ENCODE measurements at regions not wholly inside any gene's neighbourhood (a gene's known extent, or its start where the extent isn't known, plus 50 kb on each side); places are given as distances from the start of the nearest gene placed in this dataset.

GRCh38 chr4:171710743-171711142 is 102.5 kb upstream of the GALNTL6 start:
- Histone ChIP-seq H3K36me3 (ENCODE audit: control insufficient read depth in 1 of 2, insufficient read depth in 2 of 2, low read length in 2 of 2) (no peaks in the 10 kb centered on the region), H3K4me1 (ENCODE audit: control insufficient read depth in 1 of 2, insufficient read depth in 2 of 2, low read length in 2 of 2) (no peaks in the 10 kb centered on the region), H3K27me3 (ENCODE audit: low read depth, low read length) (no peaks in the 10 kb centered on the region), H3K4me3 (ENCODE audit: low read depth in 1 of 2, low read length in 2 of 2) (no peak overlapping the region), H3K9me3 (ENCODE audit: control insufficient read depth in 1 of 2, low read length in 2 of 2) (no peaks in the 10 kb centered on the region), H3K27ac (ENCODE audit: low read length) (no peak overlapping the region)

GRCh38 chr4:171676555-171677215 is 136.5 kb upstream of the GALNTL6 start:
- Histone ChIP-seq H3K27me3 (ENCODE audit: low read depth, low read length) (no peaks in the 10 kb centered on the region), H3K9me3 (ENCODE audit: control insufficient read depth in 1 of 2, low read length in 2 of 2) (no peaks in the 10 kb centered on the region), H3K27ac (ENCODE audit: low read length) (no peak overlapping the region), H3K4me1 (ENCODE audit: control insufficient read depth in 1 of 2, insufficient read depth in 2 of 2, low read length in 2 of 2) (no peaks in the 10 kb centered on the region), H3K4me3 (ENCODE audit: low read depth in 1 of 2, low read length in 2 of 2) (no peak overlapping the region), H3K36me3 (ENCODE audit: control insufficient read depth in 1 of 2, insufficient read depth in 2 of 2, low read length in 2 of 2) (no peaks in the 10 kb centered on the region)

GRCh38 chr4:171674781-171675180 is 138.4 kb upstream of the GALNTL6 start:
- H3K27ac ChIP-seq (ENCODE audit: low read length) = no peak overlapping the region
- H3K4me1 ChIP-seq (ENCODE audit: control insufficient read depth in 1 of 2, insufficient read depth in 2 of 2, low read length in 2 of 2) = no peaks in the 10 kb centered on the region
- no peaks in the 10 kb centered on the region for H3K36me3 ChIP-seq (ENCODE audit: control insufficient read depth in 1 of 2, insufficient read depth in 2 of 2, low read length in 2 of 2)
- no peak overlapping the region for H3K4me3 ChIP-seq (ENCODE audit: low read depth in 1 of 2, low read length in 2 of 2)
- H3K27me3 ChIP-seq (ENCODE audit: low read depth, low read length) = no peaks in the 10 kb centered on the region
- H3K9me3 ChIP-seq (ENCODE audit: control insufficient read depth in 1 of 2, low read length in 2 of 2) = no peaks in the 10 kb centered on the region

GRCh38 chr4:171668403-171668802 is 144.8 kb upstream of the GALNTL6 start:
- Histone ChIP-seq H3K36me3 (ENCODE audit: control insufficient read depth in 1 of 2, insufficient read depth in 2 of 2, low read length in 2 of 2) (no peaks in the 10 kb centered on the region), H3K9me3 (ENCODE audit: control insufficient read depth in 1 of 2, low read length in 2 of 2) (no peaks in the 10 kb centered on the region), H3K4me1 (ENCODE audit: control insufficient read depth in 1 of 2, insufficient read depth in 2 of 2, low read length in 2 of 2) (no peaks in the 10 kb centered on the region), H3K27me3 (ENCODE audit: low read depth, low read length) (no peaks in the 10 kb centered on the region), H3K4me3 (ENCODE audit: low read depth in 1 of 2, low read length in 2 of 2) (no peak overlapping the region), H3K27ac (ENCODE audit: low read length) (no peak overlapping the region)

- Histone ChIP-seq H3K4me3 (ENCODE audit: low read depth in 1 of 2, low read length in 2 of 2) (no peak overlapping the region), H3K9me3 (ENCODE audit: control insufficient read depth in 1 of 2, low read length in 2 of 2) (no peaks in the 10 kb centered on the region), H3K27me3 (ENCODE audit: low read depth, low read length) (no peaks in the 10 kb centered on the region), H3K4me1 (ENCODE audit: control insufficient read depth in 1 of 2, insufficient read depth in 2 of 2, low read length in 2 of 2) (no peaks in the 10 kb centered on the region), H3K27ac (ENCODE audit: low read length) (no peak overlapping the region), H3K36me3 (ENCODE audit: control insufficient read depth in 1 of 2, insufficient read depth in 2 of 2, low read length in 2 of 2) (no peaks in the 10 kb centered on the region)
These were observed 145.3 kb upstream of the GALNTL6 start for GRCh38 chr4:171667906-171668305.

- Histone ChIP-seq H3K4me3 (ENCODE audit: low read depth in 1 of 2, low read length in 2 of 2) (no peak overlapping the region), H3K36me3 (ENCODE audit: control insufficient read depth in 1 of 2, insufficient read depth in 2 of 2, low read length in 2 of 2) (no peaks in the 10 kb centered on the region), H3K27me3 (ENCODE audit: low read depth, low read length) (no peaks in the 10 kb centered on the region), H3K27ac (ENCODE audit: low read length) (no peak overlapping the region), H3K4me1 (ENCODE audit: control insufficient read depth in 1 of 2, insufficient read depth in 2 of 2, low read length in 2 of 2) (no peaks in the 10 kb centered on the region), H3K9me3 (ENCODE audit: control insufficient read depth in 1 of 2, low read length in 2 of 2) (no peaks in the 10 kb centered on the region)
These were observed 162.1 kb upstream of the GALNTL6 start for GRCh38 chr4:171651071-171651470.

- Histone ChIP-seq H3K27me3 (ENCODE audit: low read depth, low read length) (no peaks in the 10 kb centered on the region), H3K4me1 (ENCODE audit: control insufficient read depth in 1 of 2, insufficient read depth in 2 of 2, low read length in 2 of 2) (no peaks in the 10 kb centered on the region), H3K4me3 (ENCODE audit: low read depth in 1 of 2, low read length in 2 of 2) (no peak overlapping the region), H3K9me3 (ENCODE audit: control insufficient read depth in 1 of 2, low read length in 2 of 2) (no peaks in the 10 kb centered on the region), H3K27ac (ENCODE audit: low read length) (no peak overlapping the region), H3K36me3 (ENCODE audit: control insufficient read depth in 1 of 2, insufficient read depth in 2 of 2, low read length in 2 of 2) (no peaks in the 10 kb centered on the region)
These were observed 162.7 kb upstream of the GALNTL6 start for GRCh38 chr4:171650543-171650942.

GRCh38 chr4:171648926-171649325 is 164.3 kb upstream of the GALNTL6 start:
- Histone ChIP-seq H3K4me3 (ENCODE audit: low read depth in 1 of 2, low read length in 2 of 2) (no peak overlapping the region), H3K27me3 (ENCODE audit: low read depth, low read length) (no peaks in the 10 kb centered on the region)

GRCh38 chr4:171646984-171647383 is 166.2 kb upstream of the GALNTL6 start:
- Histone ChIP-seq H3K4me1 (ENCODE audit: control insufficient read depth in 1 of 2, insufficient read depth in 2 of 2, low read length in 2 of 2) (no peaks in the 10 kb centered on the region), H3K27me3 (ENCODE audit: low read depth, low read length) (no peaks in the 10 kb centered on the region)

More at GRCh38 chr4:171648926-171649325, 164.3 kb upstream of the GALNTL6 start:
- Histone ChIP-seq H3K4me1 (ENCODE audit: control insufficient read depth in 1 of 2, insufficient read depth in 2 of 2, low read length in 2 of 2) (no peaks in the 10 kb centered on the region), H3K9me3 (ENCODE audit: control insufficient read depth in 1 of 2, low read length in 2 of 2) (no peaks in the 10 kb centered on the region), H3K36me3 (ENCODE audit: control insufficient read depth in 1 of 2, insufficient read depth in 2 of 2, low read length in 2 of 2) (no peaks in the 10 kb centered on the region), H3K27ac (ENCODE audit: low read length) (no peak overlapping the region)

GRCh38 chr4:171644430-171645057 is 168.7 kb upstream of the GALNTL6 start:
- Histone ChIP-seq H3K4me3 (ENCODE audit: low read depth in 1 of 2, low read length in 2 of 2) (no peak overlapping the region), H3K27ac (ENCODE audit: low read length) (no peak overlapping the region), H3K36me3 (ENCODE audit: control insufficient read depth in 1 of 2, insufficient read depth in 2 of 2, low read length in 2 of 2) (no peaks in the 10 kb centered on the region), H3K4me1 (ENCODE audit: control insufficient read depth in 1 of 2, insufficient read depth in 2 of 2, low read length in 2 of 2) (no peaks in the 10 kb centered on the region), H3K9me3 (ENCODE audit: control insufficient read depth in 1 of 2, low read length in 2 of 2) (no peaks in the 10 kb centered on the region), H3K27me3 (ENCODE audit: low read depth, low read length) (no peaks in the 10 kb centered on the region)

More at GRCh38 chr4:171646984-171647383, 166.2 kb upstream of the GALNTL6 start:
- Histone ChIP-seq H3K27ac (ENCODE audit: low read length) (no peak overlapping the region), H3K36me3 (ENCODE audit: control insufficient read depth in 1 of 2, insufficient read depth in 2 of 2, low read length in 2 of 2) (no peaks in the 10 kb centered on the region), H3K4me3 (ENCODE audit: low read depth in 1 of 2, low read length in 2 of 2) (no peak overlapping the region), H3K9me3 (ENCODE audit: control insufficient read depth in 1 of 2, low read length in 2 of 2) (no peaks in the 10 kb centered on the region)

GRCh38 chr4:171639540-171639939 is 173.7 kb upstream of the GALNTL6 start:
- Histone ChIP-seq H3K4me1 (ENCODE audit: control insufficient read depth in 1 of 2, insufficient read depth in 2 of 2, low read length in 2 of 2) (no peaks in the 10 kb centered on the region), H3K27ac (ENCODE audit: low read length) (no peak overlapping the region), H3K4me3 (ENCODE audit: low read depth in 1 of 2, low read length in 2 of 2) (no peak overlapping the region), H3K27me3 (ENCODE audit: low read depth, low read length) (no peaks in the 10 kb centered on the region), H3K9me3 (ENCODE audit: control insufficient read depth in 1 of 2, low read length in 2 of 2) (no peaks in the 10 kb centered on the region), H3K36me3 (ENCODE audit: control insufficient read depth in 1 of 2, insufficient read depth in 2 of 2, low read length in 2 of 2) (no peaks in the 10 kb centered on the region)

GRCh38 chr4:171636606-171637005 is 176.6 kb upstream of the GALNTL6 start:
- H3K27me3 ChIP-seq (ENCODE audit: low read depth, low read length) = no peaks in the 10 kb centered on the region
- no peaks in the 10 kb centered on the region for H3K4me1 ChIP-seq (ENCODE audit: control insufficient read depth in 1 of 2, insufficient read depth in 2 of 2, low read length in 2 of 2)
- H3K27ac ChIP-seq (ENCODE audit: low read length) = no peak overlapping the region
- H3K4me3 ChIP-seq (ENCODE audit: low read depth in 1 of 2, low read length in 2 of 2) = no peak overlapping the region
- H3K36me3 ChIP-seq (ENCODE audit: control insufficient read depth in 1 of 2, insufficient read depth in 2 of 2, low read length in 2 of 2) = no peaks in the 10 kb centered on the region
- no peaks in the 10 kb centered on the region for H3K9me3 ChIP-seq (ENCODE audit: control insufficient read depth in 1 of 2, low read length in 2 of 2)

All from muscle layer of duodenum (tissue), 2 donors.